GM18507 (cell line): ENCODE measurements at regions not wholly inside any gene's neighbourhood (a gene's known extent, or its start where the extent isn't known, plus 50 kb on each side); places are given as distances from the start of the nearest gene placed in this dataset.

Source experiments
- DNase-seq: peaks from one replicate; pipeline ENCODE4 v3.0.0; 2011; ENCODE audit warnings: low read depth; ENCODE audit not compliant: insufficient read length; ENCODE audit errors: extremely low spot score
- FAIRE-seq: peaks from 2 replicates; lab custom pipeline; 2011; peaks lifted over from hg19 to GRCh38; lab: Jason Lieb, UNC

DNA sequence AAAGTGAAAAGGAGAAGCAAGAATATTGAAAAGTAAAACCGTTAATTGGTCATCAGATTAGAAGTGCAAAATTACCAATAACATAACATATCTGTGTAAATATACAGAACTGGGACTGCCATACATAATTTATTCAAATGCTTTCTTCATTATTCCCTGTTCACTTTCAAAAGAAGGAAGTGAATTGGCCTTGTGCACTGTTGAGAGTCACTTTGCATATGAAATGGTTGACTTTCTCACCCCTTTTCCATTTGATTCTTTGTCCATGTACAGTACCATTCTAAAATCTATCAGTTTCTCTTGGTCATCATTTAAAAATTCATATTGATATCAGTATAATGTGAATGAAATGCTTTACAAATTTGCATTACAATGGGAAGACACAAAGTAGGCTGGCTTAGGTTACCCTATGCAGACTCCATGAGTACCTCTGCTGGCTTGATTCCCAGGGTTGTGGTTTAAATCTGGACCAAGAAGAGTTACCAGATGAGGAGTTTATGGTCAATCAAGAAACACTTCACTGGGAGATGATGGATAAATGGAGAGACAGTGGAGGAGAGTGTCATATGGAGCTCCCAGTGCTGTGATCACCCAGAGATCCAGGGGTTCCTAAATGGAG, 210.9 kb upstream of the TOPAZ1 start:
- DNase-seq, result no peak
- FAIRE-seq, result no peak

- FAIRE-seq (peak; percentile 63), DNase-seq (no peak)
These were observed 210.0 kb upstream of the TOPAZ1 start for GRCh38 chr3:44031387-44032380.

- FAIRE-seq (no peak), DNase-seq (no peak)
These were observed 209.2 kb upstream of the TOPAZ1 start for GRCh38 chr3:44032487-44032886.

DNA sequence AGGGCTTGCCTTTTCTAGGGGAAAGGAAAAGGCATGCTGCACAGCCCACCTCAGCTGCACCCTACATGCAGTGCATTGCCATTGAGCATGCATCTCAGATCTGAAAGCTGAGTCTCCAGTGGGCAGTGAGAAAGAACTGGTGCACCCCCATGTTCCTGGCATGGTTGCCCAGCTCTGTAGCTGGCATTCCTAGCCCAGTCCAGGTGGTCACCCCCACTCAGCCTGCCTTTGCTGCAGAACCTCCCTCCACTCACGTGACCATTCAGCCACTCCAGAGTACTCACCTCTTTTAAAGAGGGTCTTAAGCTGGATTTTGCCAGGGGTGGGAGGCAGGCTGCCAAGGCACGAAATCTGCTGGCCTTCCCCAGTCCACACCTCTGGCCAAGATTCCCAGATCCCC, 208.6 kb upstream of the TOPAZ1 start:
- DNase-seq, result no peak

DNA sequence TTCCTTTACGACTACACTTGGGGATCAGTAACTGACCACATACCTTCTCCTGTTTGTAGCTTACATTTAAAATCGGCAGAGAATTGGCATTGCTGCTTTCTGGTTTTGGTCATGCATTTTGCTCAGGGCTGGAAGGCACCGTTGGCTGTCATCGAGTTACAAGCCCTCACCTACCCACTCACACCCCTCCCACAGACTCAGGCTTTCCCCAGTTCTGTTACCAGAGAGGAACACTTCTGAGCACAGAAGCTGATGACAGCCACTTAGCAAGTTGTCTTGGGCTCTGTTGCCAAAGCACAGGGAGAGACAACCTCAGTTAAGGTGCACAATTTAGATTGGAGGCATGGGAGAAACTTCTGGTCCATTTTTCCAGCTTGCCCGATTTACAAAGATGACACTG, 204.8 kb upstream of the TOPAZ1 start:
- FAIRE-seq, result no peak

More for the DNA sequence above, 208.6 kb upstream of the TOPAZ1 start:
- FAIRE-seq, result no peak

DNA sequence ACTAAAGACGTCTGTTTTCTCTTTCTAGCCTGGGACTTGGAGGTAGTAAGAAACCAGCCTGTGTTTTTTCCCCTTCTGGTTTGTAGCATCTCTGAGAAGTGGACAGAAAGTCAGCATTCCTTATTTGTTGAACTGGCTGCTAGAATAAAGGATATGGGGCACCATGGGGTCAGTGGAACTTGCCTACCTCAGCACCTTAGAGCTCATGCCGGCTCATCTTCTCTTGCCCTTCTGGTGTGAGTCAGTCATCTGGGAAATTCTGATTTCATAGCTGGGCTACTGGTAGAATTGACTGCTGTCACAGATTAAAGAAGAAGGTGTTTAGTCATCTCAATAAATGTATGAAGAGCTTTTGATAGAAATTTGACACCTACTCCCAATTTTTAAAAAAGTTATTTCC, 202.7 kb upstream of the TOPAZ1 start:
- no peak for FAIRE-seq
- no peak for DNase-seq

More for the DNA sequence above, 204.8 kb upstream of the TOPAZ1 start:
- DNase-seq, result no peak

DNA sequence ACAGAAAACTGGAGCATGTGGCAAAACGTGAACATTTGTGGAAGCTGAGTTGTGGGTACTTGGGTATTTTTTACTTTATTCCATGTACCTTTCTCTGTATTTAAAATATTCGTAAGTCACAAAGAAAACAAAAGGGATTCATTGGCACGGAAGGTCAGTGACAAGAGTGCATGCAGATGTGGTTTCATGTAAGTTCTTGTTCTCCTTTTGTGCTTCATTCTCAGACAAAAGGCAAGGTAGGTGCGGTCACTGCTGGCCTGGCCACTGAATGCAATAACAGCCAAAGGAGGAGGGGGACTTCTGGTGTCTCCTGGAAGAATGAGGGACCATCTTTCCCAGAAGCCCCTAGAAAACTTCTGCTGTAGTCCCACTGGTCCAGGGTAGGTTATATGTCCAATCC, 200.0 kb upstream of the TOPAZ1 start:
- FAIRE-seq (no peak), DNase-seq (no peak)

GRCh38 chr3:44042772-44043171, 198.9 kb upstream of the TOPAZ1 start:
- FAIRE-seq (peak; percentile 81), DNase-seq (no peak)

DNA sequence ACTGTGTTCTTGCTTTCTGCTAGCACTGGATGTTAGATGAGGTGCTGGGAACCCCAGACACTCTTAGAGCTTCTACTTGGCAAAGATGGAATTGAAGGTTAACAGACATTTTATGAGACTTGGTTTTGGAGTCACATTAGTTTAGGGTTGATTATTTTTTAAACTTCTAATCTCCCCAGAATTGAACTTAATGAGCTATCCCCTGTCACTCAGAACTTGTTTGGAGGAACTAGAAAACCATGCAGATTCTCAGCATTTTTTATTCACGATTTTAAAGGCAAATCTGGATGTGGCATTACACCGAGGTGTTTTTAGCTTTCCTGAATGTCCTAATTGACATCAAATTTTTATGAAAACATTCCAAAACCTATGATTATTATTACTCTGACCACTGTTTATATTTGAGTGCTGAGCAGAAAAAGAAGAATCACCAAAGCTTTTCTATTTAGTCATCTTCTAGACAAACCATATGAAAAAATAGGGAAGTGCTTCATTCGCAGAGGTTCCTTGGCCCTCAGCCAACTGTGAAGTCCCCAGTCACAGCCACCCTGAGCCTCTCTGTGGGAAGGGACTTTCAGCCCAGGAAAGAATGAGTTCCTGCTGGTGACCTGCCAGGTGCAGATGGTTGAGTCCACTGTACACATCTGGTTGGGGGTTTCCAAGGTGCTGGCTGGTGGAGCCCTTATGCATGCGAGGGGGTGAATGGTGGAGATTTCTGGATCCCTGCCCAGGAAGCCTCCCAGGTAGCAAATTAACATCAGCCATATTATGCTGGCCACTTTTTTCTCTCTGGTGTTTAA, 196.0 kb upstream of the TOPAZ1 start:
- FAIRE-seq, result peak; percentile 99
- DNase-seq, result peak; percentile 71

DNA sequence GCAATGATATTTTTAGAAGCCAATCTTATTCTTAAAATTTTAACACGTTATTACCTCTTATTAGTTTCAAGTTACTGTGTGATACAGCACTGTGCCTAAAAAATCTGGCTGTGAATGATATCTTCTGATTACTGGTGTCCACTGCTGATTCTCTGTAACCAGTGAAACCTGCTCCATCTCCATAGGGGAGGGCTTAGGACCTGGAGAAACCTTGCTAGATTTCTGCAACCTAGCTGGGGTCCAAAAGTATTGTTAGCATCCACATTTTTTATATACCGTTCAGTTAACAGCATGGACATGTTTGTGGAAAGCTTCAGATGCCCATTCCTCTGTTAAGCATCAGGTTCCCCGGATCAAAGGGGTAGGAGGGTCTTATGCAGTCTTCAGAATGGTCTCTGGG, 193.9 kb upstream of the TOPAZ1 start:
- no peak for FAIRE-seq
- DNase-seq, result no peak

GRCh38 chr3:44048196-44048924, 193.3 kb upstream of the TOPAZ1 start:
- DNase-seq, result no peak
- FAIRE-seq, result peak; percentile 45

- no peak for DNase-seq
- no peak for FAIRE-seq
These were observed 192.7 kb upstream of the TOPAZ1 start for GRCh38 chr3:44048949-44049348.

DNA sequence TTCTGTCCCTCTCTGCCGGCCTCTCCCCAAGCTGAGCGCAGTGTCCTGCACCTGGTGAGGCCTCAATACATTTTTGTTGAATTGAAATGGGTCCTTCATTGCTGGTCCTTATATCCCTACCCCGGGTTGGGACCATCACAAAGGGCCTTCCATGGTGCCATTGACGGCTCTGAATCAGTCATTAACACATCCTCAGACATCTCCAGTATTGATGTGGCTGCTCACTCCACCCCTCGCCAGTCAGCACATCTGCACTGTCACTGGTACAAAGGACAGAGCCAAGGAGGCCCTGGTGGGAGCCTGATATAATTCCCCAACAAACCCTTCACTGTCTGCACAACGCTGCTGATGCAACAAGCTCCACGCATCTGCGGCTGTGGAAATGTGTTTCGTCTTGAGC, 191.6 kb upstream of the TOPAZ1 start:
- DNase-seq (no peak), FAIRE-seq (no peak)

DNA sequence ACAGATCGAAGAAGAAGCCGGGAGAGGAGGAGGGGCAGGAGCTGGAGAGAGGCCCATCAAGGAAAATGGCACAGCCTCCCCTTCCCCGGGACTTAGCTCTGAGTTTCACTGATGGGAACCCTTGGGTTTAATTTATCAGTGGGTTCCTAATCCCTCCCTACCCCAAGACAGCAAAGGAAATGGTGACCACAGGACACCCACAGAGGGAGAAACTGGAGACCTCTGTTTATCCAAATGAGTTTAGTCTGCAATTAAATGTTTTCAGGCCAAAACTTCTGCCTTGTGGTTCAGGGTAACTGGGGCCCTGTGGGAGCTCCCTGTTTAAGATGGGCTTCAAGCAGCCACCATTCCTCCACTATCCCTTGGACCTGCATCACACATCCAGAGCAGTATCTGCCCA, 190.8 kb upstream of the TOPAZ1 start:
- FAIRE-seq (no peak), DNase-seq (no peak)

- FAIRE-seq (no peak), DNase-seq (no peak)
These were observed 185.7 kb upstream of the TOPAZ1 start for GRCh38 chr3:44055951-44056350.

- FAIRE-seq (no peak), DNase-seq (no peak)
These were observed 185.0 kb upstream of the TOPAZ1 start for GRCh38 chr3:44056446-44057240.

- peak; percentile 89 for FAIRE-seq
- DNase-seq, result peak; percentile 33
These were observed 183.4 kb upstream of the TOPAZ1 start for GRCh38 chr3:44058022-44058867.

GRCh38 chr3:44058868-44059203, 182.8 kb upstream of the TOPAZ1 start:
- no peak for DNase-seq
- no peak for FAIRE-seq
